RWPE2 (cell line): ENCODE measurements at regions not wholly inside any gene's neighbourhood (a gene's known extent, or its start where the extent isn't known, plus 50 kb on each side); places are given as distances from the start of the nearest gene placed in this dataset.

Experiments
- ATAC-seq: fragments of 200-7000 bp; cut with Tn5 transposase; 3 replicates; pipeline ENCODE4 v1.9.1; 2021; ENCODE audit warnings: low read depth
- DNase-seq: peaks from one replicate; pipeline ENCODE4 v3.0.0-alpha.2; 2020; ENCODE audit warnings: low spot score
- H3K27ac ChIP-seq: fragments of 450-650 bp; 2 replicates; pipeline ENCODE4 v1.5.1; 2017; ENCODE audit warnings: mild to moderate bottlenecking; ENCODE audit not compliant: poor library complexity, severe bottlenecking
- H3K27me3 ChIP-seq: fragments of 250-450 bp; sonication (Bioruptor Pico); 2 replicates; pipeline ENCODE4 v1.5.1; 2021; ENCODE audit warnings: mild to moderate bottlenecking, moderate library complexity; ENCODE audit not compliant: insufficient read depth, poor library complexity, severe bottlenecking
- H3K36me3 ChIP-seq: fragments of 250-450 bp; sonication (Bioruptor Pico); 2 replicates; pipeline ENCODE4 v1.5.1; 2020; ENCODE audit warnings: low read depth, mild to moderate bottlenecking, moderate library complexity
- H3K4me1 ChIP-seq: fragments of 250-450 bp; sonication (Bioruptor Pico); 2 replicates; pipeline ENCODE4 v1.5.1; 2021; ENCODE audit warnings: mild to moderate bottlenecking, moderate library complexity; ENCODE audit not compliant: insufficient read depth, poor library complexity, severe bottlenecking
- H3K4me3 ChIP-seq: fragments of 250-450 bp; sonication (Bioruptor Pico); 2 replicates; pipeline ENCODE4 v1.5.1; 2021; ENCODE audit warnings: mild to moderate bottlenecking, moderate library complexity; ENCODE audit not compliant: severe bottlenecking
- H3K9me3 ChIP-seq: fragments of 250-450 bp; sonication (Bioruptor Pico); 2 replicates; pipeline ENCODE4 v1.5.1; 2021; ENCODE audit warnings: mild to moderate bottlenecking, moderate library complexity; ENCODE audit not compliant: severe bottlenecking
- TF ChIP-seq, protein P1 (sequence below): fragments of 450-650 bp; IDR thresholded peaks from one replicate; pipeline ENCODE4 v1.5.1; 2017; ENCODE audit warnings: mild to moderate bottlenecking, moderate library complexity; ENCODE audit not compliant: poor library complexity, severe bottlenecking

DNA sequence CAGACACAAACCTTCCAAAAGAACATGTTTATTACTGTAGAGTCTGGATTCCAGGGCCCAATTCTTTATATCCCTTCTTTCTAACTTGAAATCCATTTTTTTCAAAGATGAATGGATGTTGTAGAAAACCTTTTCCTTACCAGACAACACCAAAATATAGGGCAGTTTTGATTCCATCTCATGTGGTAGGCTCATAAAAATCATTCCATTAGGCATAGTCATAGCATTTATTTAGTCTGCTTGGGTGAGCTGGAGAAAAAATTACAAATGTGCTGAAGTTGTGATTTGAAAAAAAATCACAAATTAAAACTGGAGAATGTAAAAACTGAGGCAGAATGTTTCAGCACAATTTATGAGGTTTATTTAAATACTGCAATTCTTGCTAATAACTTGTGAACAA, 199.3 kb upstream of the TBC1D5 start:
- TF ChIP-seq, protein P1, sequence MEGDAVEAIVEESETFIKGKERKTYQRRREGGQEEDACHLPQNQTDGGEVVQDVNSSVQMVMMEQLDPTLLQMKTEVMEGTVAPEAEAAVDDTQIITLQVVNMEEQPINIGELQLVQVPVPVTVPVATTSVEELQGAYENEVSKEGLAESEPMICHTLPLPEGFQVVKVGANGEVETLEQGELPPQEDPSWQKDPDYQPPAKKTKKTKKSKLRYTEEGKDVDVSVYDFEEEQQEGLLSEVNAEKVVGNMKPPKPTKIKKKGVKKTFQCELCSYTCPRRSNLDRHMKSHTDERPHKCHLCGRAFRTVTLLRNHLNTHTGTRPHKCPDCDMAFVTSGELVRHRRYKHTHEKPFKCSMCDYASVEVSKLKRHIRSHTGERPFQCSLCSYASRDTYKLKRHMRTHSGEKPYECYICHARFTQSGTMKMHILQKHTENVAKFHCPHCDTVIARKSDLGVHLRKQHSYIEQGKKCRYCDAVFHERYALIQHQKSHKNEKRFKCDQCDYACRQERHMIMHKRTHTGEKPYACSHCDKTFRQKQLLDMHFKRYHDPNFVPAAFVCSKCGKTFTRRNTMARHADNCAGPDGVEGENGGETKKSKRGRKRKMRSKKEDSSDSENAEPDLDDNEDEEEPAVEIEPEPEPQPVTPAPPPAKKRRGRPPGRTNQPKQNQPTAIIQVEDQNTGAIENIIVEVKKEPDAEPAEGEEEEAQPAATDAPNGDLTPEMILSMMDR = no peak
- H3K4me3 ChIP-seq = no peak overlapping the region
- no peak overlapping the region for H3K27ac ChIP-seq
- ATAC-seq = no peak
- H3K4me1 ChIP-seq = no peaks in the 10 kb centered on the region
- no peaks in the 10 kb centered on the region for H3K27me3 ChIP-seq
- H3K36me3 ChIP-seq = no peaks in the 10 kb centered on the region
- DNase-seq = no peak
- H3K9me3 ChIP-seq = no peaks in the 10 kb centered on the region

DNA sequence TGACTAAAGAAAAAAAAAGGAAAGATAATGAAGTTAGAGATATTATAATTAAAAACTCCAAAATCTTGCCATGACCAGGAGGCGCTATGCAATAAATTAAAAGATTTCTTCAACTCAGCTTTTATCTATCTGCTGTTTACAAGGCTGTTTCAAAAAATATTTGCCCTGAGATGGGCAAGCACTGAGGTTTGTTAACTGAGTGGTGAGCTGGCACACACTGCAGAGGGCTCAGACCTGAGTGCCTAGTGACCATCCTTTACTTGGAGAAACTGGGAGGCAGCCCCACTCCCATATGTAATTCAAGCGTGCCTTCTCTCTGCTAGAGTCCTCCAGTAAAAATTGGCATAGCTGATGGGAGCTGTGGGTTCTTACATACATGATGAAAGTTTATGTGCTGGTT, 198.7 kb upstream of the TBC1D5 start:
- DNase-seq (no peak), ATAC-seq (no peak)
- TF ChIP-seq, protein P1 = no peak
- H3K36me3 ChIP-seq = no peaks in the 10 kb centered on the region
- no peak overlapping the region for H3K27ac ChIP-seq
- no peaks in the 10 kb centered on the region for H3K4me1 ChIP-seq
- H3K9me3 ChIP-seq = no peaks in the 10 kb centered on the region
- H3K27me3 ChIP-seq = no peaks in the 10 kb centered on the region
- no peak overlapping the region for H3K4me3 ChIP-seq

DNA sequence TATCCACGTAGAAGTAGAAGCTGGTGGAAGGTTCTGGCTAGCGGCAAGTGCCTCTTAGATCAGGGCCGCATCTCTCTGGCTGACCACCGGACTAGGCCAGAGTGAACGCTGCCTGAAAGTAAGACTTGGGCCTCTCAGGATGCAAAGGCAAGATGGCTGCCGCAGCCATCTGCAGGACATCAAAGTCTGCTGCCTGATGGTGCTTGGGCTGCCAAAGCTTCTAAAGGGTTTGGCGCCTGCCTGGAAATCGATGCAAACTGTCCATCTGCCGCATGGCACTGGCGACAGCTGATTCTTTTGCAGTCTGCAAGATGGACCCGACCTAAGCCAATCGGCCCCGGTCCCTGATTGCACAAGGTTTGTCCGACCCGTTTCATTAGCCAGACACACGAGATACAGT, 196.7 kb upstream of the TBC1D5 start:
- Histone ChIP-seq H3K9me3 (no peaks in the 10 kb centered on the region), H3K4me3 (no peak overlapping the region), H3K27me3 (no peaks in the 10 kb centered on the region), H3K27ac (no peak overlapping the region), H3K4me1 (no peaks in the 10 kb centered on the region), H3K36me3 (no peaks in the 10 kb centered on the region)
- DNase-seq (no peak), ATAC-seq (no peak)
- TF ChIP-seq, protein P1 = no peak

DNA sequence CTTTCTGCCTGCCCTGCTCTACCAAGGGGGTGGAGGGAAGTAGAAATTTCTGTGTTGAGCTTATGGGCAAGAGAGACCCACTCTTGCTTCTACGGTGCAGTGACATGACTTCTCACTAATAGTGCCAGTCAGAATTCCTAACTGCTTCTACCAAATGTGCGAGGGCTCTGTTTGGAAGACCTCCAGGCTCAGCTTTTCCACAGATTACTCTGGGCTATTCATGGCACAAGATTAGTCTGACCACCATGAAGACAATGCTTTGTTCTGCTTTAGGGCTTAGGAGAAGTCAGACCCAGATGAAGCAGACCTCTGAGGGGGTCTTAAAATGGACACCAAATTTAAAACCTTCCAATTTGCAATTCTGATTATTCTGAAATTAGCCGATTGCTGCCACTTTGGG, 195.9 kb upstream of the TBC1D5 start:
- Histone ChIP-seq H3K27me3 (no peaks in the 10 kb centered on the region), H3K4me3 (no peak overlapping the region), H3K9me3 (no peaks in the 10 kb centered on the region), H3K36me3 (no peaks in the 10 kb centered on the region), H3K4me1 (no peaks in the 10 kb centered on the region), H3K27ac (no peak overlapping the region)
- no peak for ATAC-seq
- TF ChIP-seq, protein P1 = no peak
- no peak for DNase-seq

DNA sequence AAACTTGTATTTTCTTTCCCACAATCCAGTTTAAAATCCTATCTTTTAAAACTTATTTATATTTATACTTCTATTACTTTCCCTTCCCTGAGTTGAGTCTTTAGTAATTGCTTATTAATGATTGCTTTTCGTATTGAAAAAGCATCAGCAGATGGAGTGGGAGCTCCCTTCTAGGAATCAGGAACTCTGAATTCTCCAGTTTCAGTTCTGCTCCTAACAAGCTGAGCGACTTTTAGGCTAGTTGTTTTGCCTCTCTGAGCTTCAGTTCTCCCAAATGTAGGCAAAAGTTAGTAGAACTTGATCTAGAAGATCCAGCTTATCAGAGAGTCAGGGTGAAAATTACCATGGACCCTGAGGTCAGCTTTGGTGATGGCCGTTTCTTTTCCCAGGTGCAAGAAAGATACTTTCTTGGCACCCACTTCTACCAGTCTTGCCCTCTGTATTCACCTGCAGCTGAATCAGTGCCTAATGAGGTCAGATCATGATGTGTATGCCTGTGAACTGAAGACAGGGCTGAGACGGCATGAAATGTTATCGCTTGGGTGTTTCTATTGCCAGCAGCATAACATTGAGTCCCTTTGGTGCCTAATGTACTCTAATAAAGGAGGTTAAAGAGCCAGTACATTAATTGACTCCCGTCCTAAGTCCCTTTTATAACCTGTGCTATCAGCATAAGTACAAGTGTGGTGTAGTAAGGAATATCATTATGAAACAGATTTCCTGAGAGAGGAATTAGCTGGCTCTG, 194.5 kb upstream of the TBC1D5 start:
- no peaks in the 10 kb centered on the region for H3K4me1 ChIP-seq
- H3K27ac ChIP-seq = no peak overlapping the region
- ATAC-seq (no peak), DNase-seq (no peak)
- no peak overlapping the region for H3K4me3 ChIP-seq
- TF ChIP-seq, protein P1 = no peak
- no peaks in the 10 kb centered on the region for H3K27me3 ChIP-seq
- no peaks in the 10 kb centered on the region for H3K9me3 ChIP-seq
- H3K36me3 ChIP-seq = no peaks in the 10 kb centered on the region
